ENCODE measurements at regions not wholly inside any gene's neighbourhood (a gene's known extent, or its start where the extent isn't known, plus 50 kb on each side); places are given as distances from the start of the nearest gene placed in this dataset.

- no peaks in the 10 kb centered on the region for H3K36me3 ChIP-seq (ENCODE audit: control insufficient read depth, low read length)
- no peaks in the 10 kb centered on the region for H4K20me1 ChIP-seq (ENCODE audit: control insufficient read depth, insufficient read depth, low read depth, low read length)
- H3K9me2 ChIP-seq (replicated peaks; ENCODE audit: control insufficient read depth, low read length): no peaks in the 10 kb centered on the region
- no peak overlapping the region for H3K4me3 ChIP-seq (ENCODE audit: low read length)
- no peaks in the 10 kb centered on the region; the same call in 1 of the 2 replicates for H3K9me3 ChIP-seq (ENCODE audit: control insufficient read depth, insufficient read depth, low read length)
- H3K4me2 ChIP-seq (ENCODE audit: low read length): no peak overlapping the region
- peaks cover 7% of the 10 kb centered on the region; the same call in 1 of the 2 replicates for H3K27me3 ChIP-seq (ENCODE audit: control insufficient read depth, low read length)
- H3K79me2 ChIP-seq (ENCODE audit: control insufficient read depth, low read length): no peaks in the 10 kb centered on the region
- no peak overlapping the region for H3K27ac ChIP-seq (ENCODE audit: low read depth, low read length)
- TF ChIP-seq CTCF (IDR thresholded peaks at IDR 0.05; ENCODE audit: low read depth, low read length, poor library complexity, severe bottlenecking) (no peak), EZH2phosphoT487 (IDR thresholded peaks at IDR 0.05; ENCODE audit: borderline replicate concordance, low read length) (no peak)
- H3F3A ChIP-seq (ENCODE audit: control insufficient read depth, insufficient read depth): no peaks in the 10 kb centered on the region
- H3K4me1 ChIP-seq (ENCODE audit: control insufficient read depth, low read length): no peaks in the 10 kb centered on the region
These were observed 52.2 kb upstream of the IRX4 start for GRCh38 chr5:1934801-1935429.

- Histone ChIP-seq H3K4me1 (ENCODE audit: control insufficient read depth, low read length) (no peaks in the 10 kb centered on the region), H3K36me3 (ENCODE audit: control insufficient read depth, low read length) (no peaks in the 10 kb centered on the region), H3K4me3 (ENCODE audit: low read length) (no peak overlapping the region), H3K27me3 (ENCODE audit: control insufficient read depth, low read length) (peaks cover 7% of the 10 kb centered on the region; the same call in 1 of the 2 replicates), H3K9me3 (ENCODE audit: control insufficient read depth, insufficient read depth, low read length) (peaks cover 9% of the 10 kb centered on the region; the same call in 1 of the 2 replicates), H3K79me2 (ENCODE audit: control insufficient read depth, low read length) (no peaks in the 10 kb centered on the region), H3K9me2 (replicated peaks; ENCODE audit: control insufficient read depth, low read length) (no peaks in the 10 kb centered on the region), H3K27ac (ENCODE audit: low read depth, low read length) (no peak overlapping the region), H3K4me2 (ENCODE audit: low read length) (no peak overlapping the region), H3F3A (ENCODE audit: control insufficient read depth, insufficient read depth) (no peaks in the 10 kb centered on the region), H4K20me1 (ENCODE audit: control insufficient read depth, insufficient read depth, low read depth, low read length) (no peaks in the 10 kb centered on the region)
- TF ChIP-seq EZH2phosphoT487 (IDR thresholded peaks at IDR 0.05; ENCODE audit: borderline replicate concordance, low read length) (no peak), CTCF (IDR thresholded peaks at IDR 0.05; ENCODE audit: low read depth, low read length, poor library complexity, severe bottlenecking) (no peak)
These were observed 51.3 kb upstream of the IRX4 start for GRCh38 chr5:1934056-1934394.

GRCh38 chr5:1933364-1934055 lies 50.8 kb upstream of the IRX4 start:
- Histone ChIP-seq H3K4me1 (ENCODE audit: control insufficient read depth, low read length) (no peaks in the 10 kb centered on the region), H4K20me1 (ENCODE audit: control insufficient read depth, insufficient read depth, low read depth, low read length) (no peaks in the 10 kb centered on the region), H3K79me2 (ENCODE audit: control insufficient read depth, low read length) (no peaks in the 10 kb centered on the region), H3K9me3 (ENCODE audit: control insufficient read depth, insufficient read depth, low read length) (peaks cover 9% of the 10 kb centered on the region; the same call in 1 of the 2 replicates), H3K9me2 (replicated peaks; ENCODE audit: control insufficient read depth, low read length) (no peaks in the 10 kb centered on the region), H3K4me3 (ENCODE audit: low read length) (no peak overlapping the region), H3K36me3 (ENCODE audit: control insufficient read depth, low read length) (no peaks in the 10 kb centered on the region), H3K4me2 (ENCODE audit: low read length) (no peak overlapping the region), H3K27ac (ENCODE audit: low read depth, low read length) (no peak overlapping the region), H3F3A (ENCODE audit: control insufficient read depth, insufficient read depth) (no peaks in the 10 kb centered on the region), H3K27me3 (ENCODE audit: control insufficient read depth, low read length) (peaks cover 7% of the 10 kb centered on the region; the same call in 1 of the 2 replicates)
- TF ChIP-seq EZH2phosphoT487 (IDR thresholded peaks at IDR 0.05; ENCODE audit: borderline replicate concordance, low read length): no peak
- no peak for TF ChIP-seq CTCF (IDR thresholded peaks at IDR 0.05; ENCODE audit: low read depth, low read length, poor library complexity, severe bottlenecking)

All from DOHH2 (cell line).